HFFc6 (cell line): ENCODE measurements at regions not wholly inside any gene's neighbourhood (a gene's known extent, or its start where the extent isn't known, plus 50 kb on each side); places are given as distances from the start of the nearest gene placed in this dataset.

Experiments
- DNase-seq: peaks from one replicate; pipeline ENCODE4 v3.0.0-alpha.2; 2018
- H3K27ac Mint-ChIP-seq: 2 replicates; pipeline ENCODE4 v1.8.0; 2020; ENCODE audit warnings: mild to moderate bottlenecking, mixed read lengths
- H3K27me3 Mint-ChIP-seq: 2 replicates; pipeline ENCODE4 v1.8.0; 2021; ENCODE audit warnings: mild to moderate bottlenecking, moderate library complexity, mixed read lengths; ENCODE audit not compliant: insufficient read depth
- H3K36me3 Mint-ChIP-seq: 2 replicates; pipeline ENCODE4 v1.8.0; 2021; ENCODE audit warnings: low read depth, mixed read lengths
- H3K4me1 Mint-ChIP-seq: 2 replicates; pipeline ENCODE4 v1.8.0; 2020; ENCODE audit warnings: low read depth, mixed read lengths
- H3K4me3 Mint-ChIP-seq: 2 replicates; pipeline ENCODE4 v1.8.0; 2020; ENCODE audit warnings: mild to moderate bottlenecking, moderate library complexity, mixed read lengths
- H3K9me3 Mint-ChIP-seq: 2 replicates; pipeline ENCODE4 v1.8.0; 2020; ENCODE audit warnings: mild to moderate bottlenecking, mixed read lengths
- CTCF ChIP-seq: fragments of 200-600 bp; sonication (generic); IDR thresholded peaks from 2 replicates; pipeline ENCODE4 v1.5.0; 2021; ENCODE audit warnings: antibody characterized with exemption, mild to moderate bottlenecking

DNA sequence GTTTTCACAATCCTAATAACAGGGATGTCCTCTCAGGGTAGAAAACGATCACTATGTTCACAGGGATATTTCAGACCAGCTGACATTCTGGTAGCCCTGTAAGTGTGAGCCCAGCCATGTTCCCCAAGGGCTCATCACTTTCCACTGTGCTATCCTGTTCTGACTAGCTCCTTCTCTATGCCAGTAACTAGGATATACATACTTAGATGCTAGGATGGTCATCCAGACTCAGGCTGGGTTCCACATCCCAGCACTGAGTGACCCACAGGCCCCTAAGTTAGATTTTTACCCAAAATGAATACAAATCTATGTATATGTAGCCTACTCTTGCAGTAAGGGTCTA is 83.0 kb downstream of the CD164 start:
- H3K4me1 Mint-ChIP-seq = peaks cover 27% of the 10 kb centered on the region
- no peak for DNase-seq
- no peak overlapping the region for H3K27ac Mint-ChIP-seq
- no peaks in the 10 kb centered on the region for H3K9me3 Mint-ChIP-seq
- TF ChIP-seq CTCF = no peak
- H3K4me3 Mint-ChIP-seq = no peak overlapping the region
- H3K27me3 Mint-ChIP-seq = peaks cover 7% of the 10 kb centered on the region
- no peaks in the 10 kb centered on the region for H3K36me3 Mint-ChIP-seq

DNA sequence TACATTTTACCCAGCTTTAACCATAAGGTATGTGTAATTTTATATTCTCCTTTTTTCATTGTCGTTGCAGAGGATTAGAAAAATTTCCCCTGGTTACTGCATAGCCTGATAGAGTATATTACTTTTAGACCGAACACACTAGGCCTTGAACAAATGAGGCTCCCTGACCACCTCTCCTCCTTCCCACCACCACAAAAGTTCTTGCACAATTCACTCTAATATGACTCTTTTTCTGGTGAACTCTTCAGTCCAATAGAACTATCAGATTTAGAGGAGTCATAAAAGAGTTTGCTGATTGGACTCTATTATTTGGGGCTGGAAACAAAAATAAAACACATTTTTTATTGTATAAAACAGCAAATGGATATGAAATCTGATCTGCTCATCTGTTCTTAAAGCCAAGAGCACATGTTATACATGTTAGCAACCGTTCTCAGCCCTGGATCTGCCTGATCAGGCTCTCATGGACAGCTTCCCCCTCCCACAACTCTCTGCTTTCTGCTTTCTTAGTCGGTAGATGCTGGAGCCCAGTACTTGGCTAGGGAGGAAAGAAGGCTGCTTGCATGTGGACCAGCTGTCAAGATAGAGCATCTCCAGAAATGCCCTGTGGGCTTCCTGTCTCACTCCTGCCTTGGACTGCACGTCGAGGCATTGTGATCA is 83.5 kb downstream of the CD164 start:
- Mint-ChIP-seq H3K36me3 (no peaks in the 10 kb centered on the region), H3K4me1 (peaks cover 27% of the 10 kb centered on the region), H3K27me3 (peaks cover 7% of the 10 kb centered on the region), H3K4me3 (no peak overlapping the region), H3K9me3 (no peaks in the 10 kb centered on the region), H3K27ac (no peak overlapping the region)
- DNase-seq = no peak
- no peak for TF ChIP-seq CTCF

- TF ChIP-seq CTCF = no peak
- peaks cover 23% of the 10 kb centered on the region for H3K4me1 Mint-ChIP-seq
- no peak overlapping the region for H3K27ac Mint-ChIP-seq
- H3K9me3 Mint-ChIP-seq = no peaks in the 10 kb centered on the region
- H3K36me3 Mint-ChIP-seq = no peaks in the 10 kb centered on the region
- no peak for DNase-seq
- H3K27me3 Mint-ChIP-seq = peaks cover 5% of the 10 kb centered on the region
- no peak overlapping the region for H3K4me3 Mint-ChIP-seq
Measured at GRCh38 chr6:109297406-109298110, 84.7 kb downstream of the CD164 start.

DNA sequence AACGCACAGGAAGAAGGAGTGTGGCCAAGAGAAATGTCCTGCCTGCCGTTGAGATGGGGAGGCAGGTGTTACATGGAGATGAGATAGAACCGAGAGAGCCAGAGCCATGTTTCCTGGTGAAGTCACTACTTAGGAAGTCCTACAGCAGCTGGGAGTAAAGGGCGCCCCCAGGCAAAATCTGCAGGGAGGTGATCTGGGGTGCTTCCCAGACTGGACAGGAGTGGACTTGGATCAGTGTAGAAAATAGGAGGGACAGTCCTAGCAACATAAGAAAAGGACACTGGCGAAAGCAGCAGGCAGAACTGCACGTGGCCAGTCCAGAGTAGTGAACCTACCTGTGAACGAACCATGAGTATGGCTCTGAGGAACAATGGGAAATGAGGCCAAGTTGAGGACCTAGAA is 85.3 kb downstream of the CD164 start:
- TF ChIP-seq CTCF = no peak
- no peaks in the 10 kb centered on the region for H3K36me3 Mint-ChIP-seq
- peaks cover 5% of the 10 kb centered on the region for H3K27me3 Mint-ChIP-seq
- peaks cover 27% of the 10 kb centered on the region for H3K4me1 Mint-ChIP-seq
- H3K27ac Mint-ChIP-seq = no peak overlapping the region
- no peak overlapping the region for H3K4me3 Mint-ChIP-seq
- DNase-seq = peak; percentile 1
- H3K9me3 Mint-ChIP-seq = no peaks in the 10 kb centered on the region

DNA sequence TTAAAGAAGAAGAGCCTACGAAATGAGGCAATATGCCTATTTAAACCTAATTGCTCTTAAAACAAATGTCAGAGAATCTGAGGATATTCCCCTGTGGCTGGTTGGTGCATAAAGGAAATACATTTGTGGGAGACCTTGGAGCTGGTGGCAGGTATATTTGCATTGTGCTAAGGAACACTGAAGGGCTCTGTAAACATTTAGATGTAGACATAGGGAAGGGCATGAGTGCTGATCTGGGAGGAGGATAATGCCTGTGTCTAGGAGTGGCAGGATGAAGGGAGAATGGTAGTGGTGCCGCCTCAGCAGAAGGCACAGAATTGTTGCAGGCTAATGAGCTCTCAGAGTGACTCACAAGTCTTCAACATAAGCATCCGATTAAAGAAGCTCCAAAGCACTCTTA is 85.8 kb downstream of the CD164 start:
- Mint-ChIP-seq H3K9me3 (no peaks in the 10 kb centered on the region), H3K36me3 (no peaks in the 10 kb centered on the region), H3K4me1 (peaks cover 29% of the 10 kb centered on the region), H3K4me3 (no peak overlapping the region), H3K27me3 (peaks cover 5% of the 10 kb centered on the region), H3K27ac (no peak overlapping the region)
- no peak for TF ChIP-seq CTCF
- peak; percentile 3 for DNase-seq
